H1 (cell line): ENCODE measurements at regions not wholly inside any gene's neighbourhood (a gene's known extent, or its start where the extent isn't known, plus 50 kb on each side); places are given as distances from the start of the nearest gene placed in this dataset.

Experiments used
- CTCF ChIA-PET: fragments of 300-600 bp; sonication (Branson Sonifier 250); formaldehyde crosslinking; loops from one replicate; lab custom pipeline; 2021; ENCODE audit not compliant: partially characterized antibody; lab: Charles Lee
- POLR2A ChIA-PET: fragments of 300-600 bp; sonication (Branson Sonifier 250); formaldehyde crosslinking; loops from one replicate; lab custom pipeline; 2021; ENCODE audit warnings: inconsistent platforms; ENCODE audit not compliant: partially characterized antibody; lab: Charles Lee
- DNase-seq, 2 experiments: peaks; one replicate each; pipeline versions ENCODE4 v3.0.0 to v3.0.0-alpha.2; 2010 to 2022; ENCODE audit warnings: low spot score in 2 of 2, low read depth in 1 of 2, mixed read lengths in 1 of 2
- FAIRE-seq: peaks from 2 replicates; lab custom pipeline; 2011; peaks lifted over from hg19 to GRCh38; lab: Jason Lieb, UNC
- H2AFZ ChIP-seq: 2 replicates; pipeline ENCODE4 v1.8.1; 2012; ENCODE audit warnings: low read length, inconsistent platforms
- H2AK5ac ChIP-seq: 2 replicates; pipeline ENCODE4 v1.6.1; 2013; ENCODE audit warnings: low read depth, low read length
- H2BK120ac ChIP-seq: replicated peaks from 2 replicates; pipeline ENCODE3; 2013; ENCODE audit warnings: low read depth, low read length, inconsistent platforms
- H2BK12ac ChIP-seq: 2 replicates; pipeline ENCODE4 v1.6.1; 2013; ENCODE audit warnings: low read depth, low read length
- H2BK15ac ChIP-seq: 2 replicates; pipeline ENCODE4 v1.6.1; 2013; ENCODE audit warnings: low read length
- H2BK20ac ChIP-seq: 2 replicates; pipeline ENCODE4 v1.6.1; 2013; ENCODE audit warnings: low read length
- H2BK5ac ChIP-seq: 2 replicates; pipeline ENCODE4 v1.6.1; 2013; ENCODE audit warnings: low read depth, low read length
- H3K14ac ChIP-seq: 2 replicates; pipeline ENCODE4 v1.6.1; 2013; ENCODE audit warnings: inconsistent platforms; ENCODE audit not compliant: insufficient read length
- H3K18ac ChIP-seq: 2 replicates; pipeline ENCODE4 v1.6.1; 2013; ENCODE audit warnings: low read length; ENCODE audit errors: extremely low read depth
- H3K23ac ChIP-seq: 2 replicates; pipeline ENCODE4 v1.6.1; 2013; ENCODE audit warnings: inconsistent platforms; ENCODE audit not compliant: insufficient read length
- H3K23me2 ChIP-seq: 2 replicates; pipeline ENCODE4 v1.6.1; 2013; ENCODE audit warnings: low read depth, low read length
- H3K27ac ChIP-seq: 2 replicates; pipeline ENCODE4 v1.6.1; 2011; ENCODE audit warnings: low read depth, low read length, inconsistent platforms
- H3K27me3 ChIP-seq, 4 experiments: replicated peaks in 1 of 4; 1 replicate in 1 of 4; 2 replicates in 3 of 4; pipeline versions ENCODE4 v1.6.1 to v1.8.1; 2011 to 2013; ENCODE audit warnings: low read length in 3 of 4, mild to moderate bottlenecking in 3 of 4, inconsistent platforms in 2 of 4, mixed read lengths in 2 of 4, moderate library complexity in 1 of 4; ENCODE audit not compliant: control insufficient read depth in 3 of 4, insufficient read depth in 3 of 4; ENCODE audit errors: extremely low read depth in 1 of 4
- H3K36me3 ChIP-seq, 4 experiments: 2 replicates each; pipeline versions ENCODE4 v1.6.1 to v1.8.1; 2011 to 2013; ENCODE audit warnings: mild to moderate bottlenecking in 4 of 4, low read length in 3 of 4, moderate library complexity in 2 of 4, control low read depth in 1 of 4, inconsistent platforms in 1 of 4; ENCODE audit not compliant: insufficient read depth in 4 of 4, control insufficient read depth in 2 of 4
- H3K4ac ChIP-seq: replicated peaks from 2 replicates; pipeline ENCODE3; 2013; ENCODE audit warnings: low read length, low read depth, mixed read lengths, inconsistent platforms; ENCODE audit not compliant: insufficient read length
- H3K4me1 ChIP-seq, 4 experiments: replicated peaks in 1 of 4; 1 replicate in 1 of 4; 2 replicates in 3 of 4; pipeline versions ENCODE4 v1.6.1 to v1.8.1; 2011 to 2013; ENCODE audit warnings: low read length in 3 of 4, inconsistent platforms in 2 of 4, mixed read lengths in 1 of 4; ENCODE audit not compliant: insufficient read depth in 4 of 4, control insufficient read depth in 3 of 4
- H3K4me2 ChIP-seq, 2 experiments: 2 replicates each; pipeline versions ENCODE4 v1.6.1 to v1.8.1; 2011 to 2013; ENCODE audit warnings: low read depth in 2 of 2, low read length in 2 of 2, control low read depth in 1 of 2, inconsistent platforms in 1 of 2, mild to moderate bottlenecking in 1 of 2; ENCODE audit not compliant: insufficient read depth in 1 of 2
- H3K4me3 ChIP-seq, 4 experiments: fragments of 200-600, 300-600 bp in 1 of 4; sonication (generic), shearing (Covaris generic), sonication (Bioruptor Twin) in 1 of 4; 2 replicates each; pipeline versions ENCODE4 v1.5.1 to v1.8.1; 2011 to 2016; ENCODE audit warnings: low read length in 4 of 4, low read depth in 3 of 4, control low read depth in 2 of 4, inconsistent platforms in 2 of 4, mild to moderate bottlenecking in 2 of 4, mixed read lengths in 1 of 4, moderate library complexity in 1 of 4; ENCODE audit not compliant: insufficient read depth in 2 of 4; ENCODE audit errors: extremely low read depth in 1 of 4
- H3K56ac ChIP-seq: replicated peaks from 2 replicates; pipeline ENCODE3; 2013; ENCODE audit warnings: low read depth, mild to moderate bottlenecking, mixed read lengths, low read length, inconsistent platforms; ENCODE audit not compliant: insufficient read length
- H3K79me1 ChIP-seq: 2 replicates; pipeline ENCODE4 v1.6.1; 2013; ENCODE audit warnings: low read depth, low read length, control low read depth
- H3K79me2 ChIP-seq, 2 experiments: 2 replicates each; pipeline versions ENCODE4 v1.6.1 to v1.8.1; 2012 to 2013; ENCODE audit warnings: low read length in 2 of 2, mild to moderate bottlenecking in 2 of 2, inconsistent platforms in 1 of 2; ENCODE audit not compliant: insufficient read depth in 2 of 2, control insufficient read depth in 1 of 2
- H3K9ac ChIP-seq, 4 experiments: replicated peaks in 1 of 4; 1 replicate in 1 of 4; 2 replicates in 3 of 4; pipeline versions ENCODE4 v1.6.1 to v1.8.1; 2011 to 2013; ENCODE audit warnings: low read depth in 3 of 4, low read length in 3 of 4, control low read depth in 2 of 4, mild to moderate bottlenecking in 2 of 4, moderate library complexity in 2 of 4, inconsistent platforms in 1 of 4; ENCODE audit errors: extremely low read depth in 1 of 4
- H3K9me3 ChIP-seq, 2 experiments: 2 replicates each; pipeline versions ENCODE4 v1.6.1 to v1.8.1; 2012 to 2013; ENCODE audit warnings: mild to moderate bottlenecking in 2 of 2, moderate library complexity in 2 of 2, control low read depth in 1 of 2, inconsistent platforms in 1 of 2, low read depth in 1 of 2, low read length in 1 of 2, mixed read lengths in 1 of 2; ENCODE audit not compliant: insufficient read depth in 2 of 2
- H4K20me1 ChIP-seq, 2 experiments: replicated peaks in 1 of 2; 2 replicates each; pipeline versions ENCODE3 to v1.8.1; 2011 to 2013; ENCODE audit warnings: inconsistent platforms in 2 of 2, low read length in 2 of 2, mild to moderate bottlenecking in 1 of 2; ENCODE audit not compliant: insufficient read depth in 2 of 2, control insufficient read depth in 1 of 2
- H4K5ac ChIP-seq: 2 replicates; pipeline ENCODE4 v1.6.1; 2013; ENCODE audit warnings: low read length, low read depth, mixed read lengths, inconsistent platforms; ENCODE audit not compliant: insufficient read length
- H4K8ac ChIP-seq: 2 replicates; pipeline ENCODE4 v1.8.0; 2013; ENCODE audit warnings: mild to moderate bottlenecking, moderate library complexity, low read length, inconsistent platforms; ENCODE audit not compliant: insufficient read depth; ENCODE audit errors: extremely low read depth
- H4K91ac ChIP-seq: replicated peaks from 2 replicates; pipeline ENCODE3; 2013; ENCODE audit warnings: low read length, mixed read lengths, inconsistent platforms; ENCODE audit not compliant: insufficient read length
- BACH1 ChIP-seq: IDR thresholded peaks from 2 replicates; pipeline ENCODE4 v1.6.1; 2012; ENCODE audit warnings: low read length, improper control_type of control experiment
- CEBPB ChIP-seq: IDR thresholded peaks from 2 replicates; pipeline ENCODE4 v1.6.1; 2012; ENCODE audit warnings: low read depth, low read length
- E2F6 ChIP-seq: IDR thresholded peaks from 2 replicates; pipeline ENCODE4 v1.6.1; 2012; ENCODE audit warnings: inconsistent platforms
- EGR1 ChIP-seq: IDR thresholded peaks from 2 replicates; pipeline ENCODE4 v1.6.1; 2011; ENCODE audit warnings: low read depth, low read length, borderline replicate concordance
- JUND ChIP-seq: IDR thresholded peaks from 2 replicates; pipeline ENCODE4 v1.6.1; 2011; ENCODE audit warnings: mild to moderate bottlenecking, improper control_type of control experiment, low read length
- KDM1A ChIP-seq: fragments of 200-600, 300-600 bp; sonication (generic); IDR thresholded peaks from 2 replicates; pipeline ENCODE4 v1.7.1; 2016; ENCODE audit warnings: mild to moderate bottlenecking, low read length, borderline replicate concordance
- POLR2A ChIP-seq, 2 experiments: IDR thresholded peaks; 1 replicate in 1 of 2; 2 replicates in 1 of 2; pipeline ENCODE4 v1.6.1; 2011; ENCODE audit warnings: low read depth in 2 of 2, low read length in 2 of 2, mild to moderate bottlenecking in 2 of 2; ENCODE audit errors: control extremely low read depth in 1 of 2
- RXRA ChIP-seq: IDR thresholded peaks from 2 replicates; pipeline ENCODE4 v1.6.1; 2011; ENCODE audit warnings: low read depth, mild to moderate bottlenecking, low read length, moderate library complexity; ENCODE audit not compliant: insufficient read depth
- SAP30 ChIP-seq: fragments of 300-600 bp; sonication (generic); IDR thresholded peaks from 2 replicates; pipeline ENCODE4 v1.7.1; 2012; ENCODE audit warnings: low read length, moderate library complexity, mild to moderate bottlenecking, inconsistent platforms; ENCODE audit not compliant: insufficient read depth, insufficient replicate concordance
- SIRT6 ChIP-seq: IDR thresholded peaks from one replicate; pipeline ENCODE4 v1.7.1; 2012; ENCODE audit warnings: low read length, inconsistent platforms
- SP1 ChIP-seq: IDR thresholded peaks from 2 replicates; pipeline ENCODE4 v1.6.1; 2011; ENCODE audit warnings: low read depth, low read length
- SP2 ChIP-seq: IDR thresholded peaks from 2 replicates; pipeline ENCODE4 v1.6.1; 2012; ENCODE audit warnings: mild to moderate bottlenecking, low read length, inconsistent platforms
- SP4 ChIP-seq: IDR thresholded peaks from 2 replicates; pipeline ENCODE4 v1.6.1; 2012; ENCODE audit warnings: low read length, inconsistent platforms
- TAF1 ChIP-seq: IDR thresholded peaks from 2 replicates; pipeline ENCODE4 v1.6.1; 2011; ENCODE audit warnings: mild to moderate bottlenecking, low read depth, low read length
- TCF12 ChIP-seq: IDR thresholded peaks from 2 replicates; pipeline ENCODE4 v1.6.1; 2011; ENCODE audit warnings: low read depth, mild to moderate bottlenecking, low read length
- WGBS, 2 experiments: shearing (Covaris generic) in 1 of 2; methylation state at CpG; one replicate each; pipeline versions ENCODE4 v1.1.6 to v1.1.7; 2013 to 2015; ENCODE audit warnings: low lambda C conversion rate in 2 of 2, mixed read lengths in 2 of 2, inconsistent platforms in 1 of 2, low coverage in 1 of 2, missing lambda C conversion rate in 1 of 2; ENCODE audit not compliant: insufficient replicate concordance in 2 of 2, insufficient coverage in 1 of 2, insufficient read length in 1 of 2; ENCODE audit errors: extremely low coverage in 1 of 2, missing lambda C conversion rate in 1 of 2; 5-methylcytosine and 5-hydroxymethylcytosine counted together

GRCh38 chr13:111665691-111666095, 345.3 kb downstream of the TEX29 start:
- no peak overlapping the region for H2BK120ac ChIP-seq
- no peak overlapping the region for H2AFZ ChIP-seq
- no peak overlapping the region for H3K14ac ChIP-seq
- H2BK12ac ChIP-seq = no peak overlapping the region
- H3K23ac ChIP-seq = no peak overlapping the region
- peak in 1 of 2 experiments; percentile 38 for DNase-seq
- no peak for FAIRE-seq
- no peak overlapping the region for H2BK15ac ChIP-seq
- H4K91ac ChIP-seq = no peak overlapping the region
- H4K8ac ChIP-seq = no peak overlapping the region; the same call in 1 of the 2 replicates
- no peaks in the 10 kb centered on the region for H3K27me3 ChIP-seq
- H3K56ac ChIP-seq = no peak overlapping the region
- H3K4ac ChIP-seq = no peak overlapping the region
- H3K79me1 ChIP-seq = no peaks in the 10 kb centered on the region
- no peak overlapping the region for H2BK5ac ChIP-seq
- H3K9me3 ChIP-seq = no peaks in the 10 kb centered on the region; a peak in 1 of 4 replicates
- no peak overlapping the region for H2AK5ac ChIP-seq
- H3K9ac ChIP-seq = no peak overlapping the region
- H2BK20ac ChIP-seq = no peak overlapping the region
- H3K18ac ChIP-seq = no peak overlapping the region
- ChIA-PET POLR2A (no interaction called here), CTCF (interaction anchor here (0.6 to 1.1 kb wide), 2 partner anchors 191 to 396 kb away, joined by 3 read pairs; no protein-coding TSS in a partner anchor)
- 85% methylated on average over 11 of the region's 11 CpGs; no CpG with 5 or more reads in 1 of the 2 experiments for WGBS, 2 experiments
- H3K4me1 ChIP-seq = peaks cover 0 to 8% (median 0%) of the 10 kb centered on the region in 4 experiments; a peak in 2 of 7 replicates
- H4K20me1 ChIP-seq = peaks cover 0 to 4% of the 10 kb centered on the region in 2 experiments
- no peak overlapping the region for H3K27ac ChIP-seq
- H3K36me3 ChIP-seq = no peaks in the 10 kb centered on the region; a peak in 1 of 8 replicates
- H4K5ac ChIP-seq = no peak overlapping the region
- no peak overlapping the region for H3K4me3 ChIP-seq
- no peaks in the 10 kb centered on the region for H3K79me2 ChIP-seq
- H3K23me2 ChIP-seq = peaks cover 3% of the 10 kb centered on the region
- H3K4me2 ChIP-seq = no peak overlapping the region
- no peak for TF ChIP-seq KDM1A
- TF ChIP-seq EGR1 = no peak
- no peak for TF ChIP-seq POLR2A (IDR thresholded peaks at IDR 0.05; ENCODE audit: control extremely low read depth in 1 of 2, low read depth in 2 of 2, low read length in 2 of 2)
- no peak for TF ChIP-seq CEBPB
- TF ChIP-seq SIRT6 = no peak
- no peak for TF ChIP-seq E2F6
- no peak for TF ChIP-seq SAP30
- TF ChIP-seq SP1 = no peak
- no peak for TF ChIP-seq SP4
- no peak for TF ChIP-seq SP2
- TF ChIP-seq BACH1 = no peak
- TF ChIP-seq TAF1 = no peak
- no peak for TF ChIP-seq RXRA
- TF ChIP-seq TCF12 = no peak
- TF ChIP-seq JUND = no peak
